A549 (cell line): ENCODE measurements at regions not wholly inside any gene's neighbourhood (a gene's known extent, or its start where the extent isn't known, plus 50 kb on each side); places are given as distances from the start of the nearest gene placed in this dataset.
"Not testable (repeated sequence)": the region's sequence is repeated elsewhere in the genome, so short reads cannot be mapped to it uniquely, and the experiment has no call there.

ENCODE experiments used
- ATAC-seq, 2 experiments: fragments of 200-7000 bp in 1 of 2; fragments of >200 bp in 1 of 2; cut with Nextera tagmentation in 1 of 2; cut with Tn5 transposase in 1 of 2; 3 replicates each; pipeline versions ENCODE4 v1.8.0 to v1.9.1; 2018 to 2020; ENCODE audit warnings: mild to moderate bottlenecking in 1 of 2, moderate library complexity in 1 of 2
- CTCF ChIA-PET: fragments of 300-600 bp; sonication (Branson Sonifier 250); formaldehyde crosslinking; extraction: SDS; loops from one replicate; lab custom pipeline; 2021; ENCODE audit warnings: antibody characterized with exemption, inconsistent platforms; lab: Yijun Ruan, JAX
- POLR2A ChIA-PET: fragments of 350-600 bp; formaldehyde crosslinking; extraction: SDS; loops from one replicate; lab custom pipeline; 2021; ENCODE audit warnings: antibody characterized with exemption, inconsistent platforms; lab: Yijun Ruan, JAX
- DNase-seq, 2 experiments: peaks; one replicate each; pipeline versions ENCODE4 v3.0.0 to v3.0.0-alpha.2; 2011 to 2016; ENCODE audit warnings: low read depth in 1 of 2, low spot score in 1 of 2
- FAIRE-seq: peaks from 2 replicates; lab custom pipeline; 2011; peaks lifted over from hg19 to GRCh38; lab: Jason Lieb, UNC
- H3K27ac ChIP-seq, 2 experiments: fragments of >200 bp; sonication (Bioruptor Twin); formaldehyde crosslinking; 3 replicates each; pipeline ENCODE4 v1.5.1; 2016 to 2017
- H3K4me1 ChIP-seq: fragments of >200 bp; sonication (Bioruptor Twin); formaldehyde crosslinking; 3 replicates; pipeline ENCODE4 v1.6.1; 2016
- H3K4me2 ChIP-seq: fragments of >200 bp; sonication (Bioruptor Twin); formaldehyde crosslinking; 3 replicates; pipeline ENCODE4 v1.6.1; 2016
- H3K4me3 ChIP-seq: fragments of >200 bp; sonication (Bioruptor Twin); formaldehyde crosslinking; 3 replicates; pipeline ENCODE4 v1.5.1; 2016
- H3K9me3 ChIP-seq: fragments of >200 bp; sonication (Bioruptor Twin); formaldehyde crosslinking; 3 replicates; pipeline ENCODE4 v1.6.1; 2016
- BHLHE40 ChIP-seq: IDR thresholded peaks from 2 replicates; pipeline ENCODE4 v1.6.1; 2012; ENCODE audit warnings: low read depth, low read length, inconsistent platforms
- CBX8 ChIP-seq: fragments of 200-600 bp; sonication (generic); IDR thresholded peaks from 2 replicates; pipeline ENCODE4 v1.6.1; 2016
- CHD2 ChIP-seq: fragments of 150-350 bp; IDR thresholded peaks from 2 replicates; pipeline ENCODE4 v1.6.1; 2014; ENCODE audit warnings: low read length; ENCODE audit not compliant: partially characterized antibody
- CHD4 ChIP-seq: fragments of 200-600 bp; sonication (generic); IDR thresholded peaks from 2 replicates; pipeline ENCODE4 v1.6.1; 2016; ENCODE audit warnings: antibody characterized with exemption, mild to moderate bottlenecking, borderline replicate concordance
- EHF ChIP-seq: fragments of 250-450 bp; sonication (Bioruptor Pico); IDR thresholded peaks from 2 replicates; pipeline ENCODE4 v1.5.0; 2020; ENCODE audit warnings: mild to moderate bottlenecking
- FOSB ChIP-seq: fragments of 250-450 bp; sonication (Bioruptor Pico); IDR thresholded peaks from 2 replicates; pipeline ENCODE4 v1.5.0; 2020; ENCODE audit warnings: mild to moderate bottlenecking, moderate library complexity
- FOSL2 ChIP-seq, 2 experiments: fragments of 450-650 bp in 1 of 2; fragments of >200 bp in 1 of 2; sonication (Bioruptor Twin) in 1 of 2; formaldehyde crosslinking; IDR thresholded peaks; 2 replicates each; pipeline versions ENCODE4 v1.5.0 to v1.6.1; 2016 to 2020; ENCODE audit warnings: mild to moderate bottlenecking in 1 of 2, moderate library complexity in 1 of 2
- FOXS1 ChIP-seq: fragments of 250-450 bp; sonication (Bioruptor Pico); IDR thresholded peaks from 2 replicates; pipeline ENCODE4 v1.5.0; 2020; ENCODE audit warnings: mild to moderate bottlenecking, moderate library complexity
- GATA3 ChIP-seq: IDR thresholded peaks from 2 replicates; pipeline ENCODE4 v1.6.1; 2012; ENCODE audit warnings: borderline replicate concordance
- HDAC2 ChIP-seq: fragments of 200-600 bp; sonication (generic); IDR thresholded peaks from 2 replicates; pipeline ENCODE4 v1.6.1; 2016
- JUN ChIP-seq, 2 experiments: fragments of >200 bp; sonication (Bioruptor Twin); formaldehyde crosslinking; IDR thresholded peaks; 2 replicates in 1 of 2; 3 replicates in 1 of 2; pipeline ENCODE4 v1.6.1; 2016 to 2017
- JUNB ChIP-seq: fragments of >200 bp; sonication (Bioruptor Twin); formaldehyde crosslinking; IDR thresholded peaks from 2 replicates; pipeline ENCODE4 v1.6.1; 2016
- MYC ChIP-seq: IDR thresholded peaks from 2 replicates; pipeline ENCODE4 v1.6.1; 2012; ENCODE audit warnings: mild to moderate bottlenecking, inconsistent platforms, low read length, improper control_type of control experiment, borderline replicate concordance
- NR3C1 ChIP-seq: fragments of >200 bp; sonication (Bioruptor Twin); formaldehyde crosslinking; IDR thresholded peaks from 3 replicates; pipeline ENCODE4 v1.6.1; 2017
- POLR2A ChIP-seq: IDR thresholded peaks from 2 replicates; pipeline ENCODE4 v1.6.1; 2012; ENCODE audit warnings: mild to moderate bottlenecking, low read length
- POLR2AphosphoS2 ChIP-seq: conservative IDR thresholded peaks from 2 replicates; pipeline ENCODE4 v1.6.1; 2012; ENCODE audit warnings: low read length, improper control_type of control experiment, inconsistent platforms
- RARB ChIP-seq: fragments of 250-450 bp; sonication (Bioruptor Pico); IDR thresholded peaks from 2 replicates; pipeline ENCODE4 v1.8.0; 2021; ENCODE audit warnings: mild to moderate bottlenecking, moderate library complexity
- RFX5 ChIP-seq: fragments of 450-650 bp; IDR thresholded peaks from 2 replicates; pipeline ENCODE4 v1.7.1; 2014; ENCODE audit warnings: antibody characterized with exemption, mild to moderate bottlenecking, moderate library complexity
- SREBF2 ChIP-seq: fragments of 450-650 bp; IDR thresholded peaks from 2 replicates; pipeline ENCODE4 v1.6.1; 2014; ENCODE audit warnings: mild to moderate bottlenecking, moderate library complexity
- TFCP2L1 ChIP-seq: fragments of 250-450 bp; sonication (Bioruptor Pico); IDR thresholded peaks from 2 replicates; pipeline ENCODE4 v1.5.0; 2021; ENCODE audit warnings: mild to moderate bottlenecking
- TP53 ChIP-seq: fragments of 250-450 bp; sonication (Bioruptor Pico); IDR thresholded peaks from 2 replicates; pipeline ENCODE4 v1.5.0; 2021; ENCODE audit warnings: mild to moderate bottlenecking, moderate library complexity
- WGBS: methylation state at CpG from one replicate; pipeline ENCODE4 v1.1.6; 2017; ENCODE audit errors: missing lambda C conversion rate; 5-methylcytosine and 5-hydroxymethylcytosine counted together
- TF ChIP-seq, protein P1 (sequence below): fragments of >200 bp; sonication (Bioruptor Twin); formaldehyde crosslinking; IDR thresholded peaks from 2 replicates; pipeline ENCODE4 v1.6.1; 2016
- TF ChIP-seq, protein P2 (sequence below): fragments of >200 bp; sonication (Bioruptor Twin); formaldehyde crosslinking; IDR thresholded peaks from 3 replicates; pipeline ENCODE4 v1.5.1; 2016
- TF ChIP-seq, protein P3 (sequence below): fragments of 150-350 bp; IDR thresholded peaks from 2 replicates; pipeline ENCODE4 v1.6.1; 2014; ENCODE audit warnings: low read depth, mild to moderate bottlenecking, low read length

DNA sequence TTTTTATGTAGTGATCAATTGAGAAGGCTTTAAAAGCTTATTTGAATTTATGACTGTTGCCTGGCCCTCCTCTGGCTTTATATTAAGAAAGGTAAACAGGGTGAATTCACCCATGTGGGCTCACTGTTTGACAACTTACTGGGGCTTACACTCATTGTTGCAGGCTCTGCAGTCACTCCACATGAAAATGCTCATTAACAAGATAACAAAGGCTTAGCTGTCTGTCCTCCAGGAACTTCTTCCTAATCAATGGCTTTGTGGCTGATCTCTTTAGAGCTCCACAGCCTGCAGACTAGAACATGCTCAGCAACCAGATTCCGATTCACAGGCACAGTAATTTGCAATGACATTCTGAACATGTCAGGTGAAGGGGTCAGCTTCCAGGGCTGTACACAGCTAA is 323.2 kb upstream of the MAN1A1 start:
- no peak overlapping the region for H3K4me3 ChIP-seq
- FAIRE-seq, result no peak

DNA sequence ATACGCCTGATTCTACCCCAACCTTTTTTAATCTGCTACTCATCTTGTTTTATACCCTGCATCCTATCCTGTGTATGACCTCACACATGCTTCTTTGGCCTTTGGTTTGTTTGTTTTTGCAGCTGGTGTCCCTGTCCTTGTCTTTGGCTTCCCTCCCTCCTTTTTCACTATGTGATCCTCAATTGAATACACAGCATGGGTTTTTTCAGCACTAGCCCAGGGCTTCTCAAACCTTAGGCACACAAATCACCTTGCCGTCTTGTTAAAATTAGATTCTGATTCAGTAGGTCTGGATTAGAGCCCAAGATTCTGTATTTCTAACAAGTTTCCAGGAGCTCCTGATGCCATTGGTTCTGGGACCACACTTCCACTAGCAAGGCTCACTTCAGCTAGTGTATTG is 321.5 kb upstream of the MAN1A1 start:
- no peak overlapping the region for H3K4me3 ChIP-seq
- H3K9me3 ChIP-seq, result no peaks in the 10 kb centered on the region
- FAIRE-seq (no peak), DNase-seq (no peak), ATAC-seq (no peak)
- TF ChIP-seq CBX8 (no peak), MYC (no peak), HDAC2 (no peak), POLR2A (no peak), EHF (CRISPR knock-in tag) (no peak), FOSB (CRISPR knock-in tag) (no peak), RARB (CRISPR knock-in tag) (no peak), POLR2AphosphoS2 (no peak), CHD4 (no peak), RFX5 (no peak), FOSL2 (IDR thresholded peaks at IDR 0.05) (no peak), FOSL2 (CRISPR knock-in tag; IDR thresholded peaks at IDR 0.05) (no peak), SREBF2 (no peak), JUNB (no peak), NR3C1 (no peak), BHLHE40 (no peak), CHD2 (no peak), JUN (IDR thresholded peaks at IDR 0.05) (no peak)
- TF ChIP-seq, protein P1, sequence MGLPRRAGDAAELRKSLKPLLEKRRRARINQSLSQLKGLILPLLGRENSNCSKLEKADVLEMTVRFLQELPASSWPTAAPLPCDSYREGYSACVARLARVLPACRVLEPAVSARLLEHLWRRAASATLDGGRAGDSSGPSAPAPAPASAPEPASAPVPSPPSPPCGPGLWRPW, result no peak
- TF ChIP-seq, protein P2, sequence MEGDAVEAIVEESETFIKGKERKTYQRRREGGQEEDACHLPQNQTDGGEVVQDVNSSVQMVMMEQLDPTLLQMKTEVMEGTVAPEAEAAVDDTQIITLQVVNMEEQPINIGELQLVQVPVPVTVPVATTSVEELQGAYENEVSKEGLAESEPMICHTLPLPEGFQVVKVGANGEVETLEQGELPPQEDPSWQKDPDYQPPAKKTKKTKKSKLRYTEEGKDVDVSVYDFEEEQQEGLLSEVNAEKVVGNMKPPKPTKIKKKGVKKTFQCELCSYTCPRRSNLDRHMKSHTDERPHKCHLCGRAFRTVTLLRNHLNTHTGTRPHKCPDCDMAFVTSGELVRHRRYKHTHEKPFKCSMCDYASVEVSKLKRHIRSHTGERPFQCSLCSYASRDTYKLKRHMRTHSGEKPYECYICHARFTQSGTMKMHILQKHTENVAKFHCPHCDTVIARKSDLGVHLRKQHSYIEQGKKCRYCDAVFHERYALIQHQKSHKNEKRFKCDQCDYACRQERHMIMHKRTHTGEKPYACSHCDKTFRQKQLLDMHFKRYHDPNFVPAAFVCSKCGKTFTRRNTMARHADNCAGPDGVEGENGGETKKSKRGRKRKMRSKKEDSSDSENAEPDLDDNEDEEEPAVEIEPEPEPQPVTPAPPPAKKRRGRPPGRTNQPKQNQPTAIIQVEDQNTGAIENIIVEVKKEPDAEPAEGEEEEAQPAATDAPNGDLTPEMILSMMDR, result no peak
- TF ChIP-seq, protein P3, sequence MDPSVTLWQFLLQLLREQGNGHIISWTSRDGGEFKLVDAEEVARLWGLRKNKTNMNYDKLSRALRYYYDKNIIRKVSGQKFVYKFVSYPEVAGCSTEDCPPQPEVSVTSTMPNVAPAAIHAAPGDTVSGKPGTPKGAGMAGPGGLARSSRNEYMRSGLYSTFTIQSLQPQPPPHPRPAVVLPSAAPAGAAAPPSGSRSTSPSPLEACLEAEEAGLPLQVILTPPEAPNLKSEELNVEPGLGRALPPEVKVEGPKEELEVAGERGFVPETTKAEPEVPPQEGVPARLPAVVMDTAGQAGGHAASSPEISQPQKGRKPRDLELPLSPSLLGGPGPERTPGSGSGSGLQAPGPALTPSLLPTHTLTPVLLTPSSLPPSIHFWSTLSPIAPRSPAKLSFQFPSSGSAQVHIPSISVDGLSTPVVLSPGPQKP, result no peak
- no peaks in the 10 kb centered on the region for H3K4me1 ChIP-seq
- POLR2A ChIA-PET, result no interaction called here
- WGBS, result 45% methylated on average over 2 of the region's 2 CpGs
- H3K27ac ChIP-seq, result no peak overlapping the region
- no peak overlapping the region for H3K4me2 ChIP-seq
- CTCF ChIA-PET, result no interaction called here

More for the DNA sequence above, 323.2 kb upstream of the MAN1A1 start:
- ChIA-PET CTCF (no interaction called here), POLR2A (no interaction called here)
- no peak overlapping the region for H3K4me2 ChIP-seq
- no peak for TF ChIP-seq TFCP2L1 (CRISPR knock-in tag)
- no peak for TF ChIP-seq TP53
- TF ChIP-seq JUN (IDR thresholded peaks at IDR 0.05), result no peak
- TF ChIP-seq GATA3, result no peak
- TF ChIP-seq, protein P3, result no peak
- no peak for TF ChIP-seq HDAC2
- TF ChIP-seq CBX8, result no peak
- ATAC-seq (no peak), DNase-seq (no peak)
- 7% methylated on average over 1 of the region's 1 CpG for WGBS
- H3K27ac ChIP-seq, result no peak overlapping the region
- H3K9me3 ChIP-seq, result no peaks in the 10 kb centered on the region
- H3K4me1 ChIP-seq, result no peaks in the 10 kb centered on the region

DNA sequence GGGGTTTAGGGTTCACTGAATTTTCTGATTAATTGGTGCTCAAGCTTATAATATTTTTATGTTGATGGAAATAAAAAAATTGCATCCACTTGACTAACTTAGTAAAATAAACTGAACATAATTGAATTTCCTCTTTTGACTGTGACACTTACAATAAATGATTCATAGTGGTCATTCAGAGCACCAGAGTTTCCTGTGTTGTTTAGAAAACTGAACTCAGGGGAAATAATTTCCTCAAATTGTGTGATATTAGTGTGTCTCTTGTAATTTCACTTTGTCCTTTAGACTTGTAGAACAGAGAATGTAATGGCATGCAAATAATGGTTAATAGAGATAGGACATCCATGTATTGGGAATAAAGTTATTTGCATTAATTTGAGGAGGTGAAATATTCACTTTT is 319.7 kb upstream of the MAN1A1 start:
- CTCF ChIA-PET, result no interaction called here
- Histone ChIP-seq H3K4me1 (no peaks in the 10 kb centered on the region), H3K4me3 (no peak overlapping the region), H3K4me2 (no peak overlapping the region)
- DNase-seq, result no peak
- no peak for TF ChIP-seq FOXS1
- TF ChIP-seq, all 56 proteins: peak for 0
- Histone ChIP-seq H3K27ac (no peak overlapping the region), H3K9me3 (no peaks in the 10 kb centered on the region)
- POLR2A ChIA-PET, result no interaction called here
- FAIRE-seq (no peak), ATAC-seq (no peak)

DNA sequence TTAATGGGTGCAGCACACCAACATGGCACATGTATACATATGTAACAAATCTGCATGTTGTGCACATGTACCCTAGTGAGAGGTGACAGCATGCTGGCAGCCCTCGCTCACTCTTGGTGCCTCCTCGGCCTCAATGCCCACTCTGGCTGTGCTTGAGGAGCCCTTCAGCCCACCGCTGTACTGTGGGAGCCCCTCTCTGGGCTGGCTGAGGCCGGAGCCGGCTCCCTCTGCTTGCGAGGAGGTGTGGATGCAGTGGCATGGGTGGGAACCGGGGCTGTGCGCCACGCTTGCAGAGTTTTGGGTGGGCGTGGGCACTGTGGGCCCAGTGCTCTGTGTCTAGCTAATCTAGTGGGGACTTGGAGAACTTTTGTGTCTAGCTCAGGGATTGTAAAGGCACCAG is 315.9 kb upstream of the MAN1A1 start:
- POLR2A ChIA-PET, H3K9me3 ChIP-seq, H3K4me1 ChIP-seq, DNase-seq, CTCF ChIA-PET, H3K4me3 ChIP-seq, H3K4me2 ChIP-seq, FAIRE-seq, H3K27ac ChIP-seq, ATAC-seq: not testable (repeated sequence)
- WGBS, result 7% methylated on average over 3 of the region's 10 CpGs
